Kidney tubule cell (primary cell): ENCODE measurements at regions not wholly inside any gene's neighbourhood (a gene's known extent, or its start where the extent isn't known, plus 50 kb on each side); places are given as distances from the start of the nearest gene placed in this dataset.
A peak's percentile ranks its signal among the peaks of the same experiment; 100 is the strongest.

Experiments used
- DNase-seq: peaks from one replicate; pipeline ENCODE4 v3.0.0-alpha.2; 2018; ENCODE audit warnings: low spot score

GRCh38 chr6:25038300-25038699 is 102.5 kb upstream of the RIPOR2 start:
- DNase-seq: no peak

- no peak for DNase-seq
Observed at GRCh38 chr6:25038999-25039398, 103.2 kb upstream of the RIPOR2 start.

GRCh38 chr6:25041485-25042035 is 105.8 kb upstream of the RIPOR2 start:
- DNase-seq: peak; percentile 3

- peak; percentile 56 for DNase-seq
Observed at GRCh38 chr6:25042036-25042521, 106.3 kb upstream of the RIPOR2 start.

- no peak for DNase-seq
Observed at GRCh38 chr6:25042536-25042935, 106.8 kb upstream of the RIPOR2 start.

- no peak for DNase-seq
Observed at GRCh38 chr6:25042984-25043725, 107.4 kb upstream of the RIPOR2 start.

GRCh38 chr6:25043892-25044291 is 108.1 kb upstream of the RIPOR2 start:
- no peak for DNase-seq

- no peak for DNase-seq
Observed at GRCh38 chr6:25046942-25047341, 111.2 kb upstream of the RIPOR2 start.

- no peak for DNase-seq
Observed at GRCh38 chr6:25050356-25050755, 114.6 kb upstream of the RIPOR2 start.

- DNase-seq: no peak
Observed at GRCh38 chr6:25051083-25051482, 115.3 kb upstream of the RIPOR2 start.

GRCh38 chr6:25052181-25052580 is 116.4 kb upstream of the RIPOR2 start:
- no peak for DNase-seq

- DNase-seq: peak; percentile 17
Observed at GRCh38 chr6:25053875-25054371, 118.2 kb upstream of the RIPOR2 start.

GRCh38 chr6:25054469-25054868 is 118.7 kb upstream of the RIPOR2 start:
- DNase-seq: peak; percentile 38

GRCh38 chr6:25056130-25056529 is 120.4 kb upstream of the RIPOR2 start:
- DNase-seq: no peak

- DNase-seq: no peak
Observed at GRCh38 chr6:25057111-25057905, 121.5 kb upstream of the RIPOR2 start.

- DNase-seq: no peak
Observed at GRCh38 chr6:25058441-25058840, 122.7 kb upstream of the RIPOR2 start.

GRCh38 chr6:25058941-25059340 is 123.2 kb upstream of the RIPOR2 start:
- DNase-seq: no peak

- DNase-seq: no peak
Observed at GRCh38 chr6:25060522-25060921, 124.8 kb upstream of the RIPOR2 start.

GRCh38 chr6:25061289-25061936 is 125.7 kb upstream of the RIPOR2 start:
- no peak for DNase-seq

- DNase-seq: no peak
Observed at GRCh38 chr6:25062070-25062811, 126.5 kb upstream of the RIPOR2 start.

- DNase-seq: no peak
Observed at GRCh38 chr6:25064006-25064405, 128.2 kb upstream of the RIPOR2 start.

- DNase-seq: no peak
Observed at GRCh38 chr6:25065666-25066065, 129.9 kb upstream of the RIPOR2 start.
